WTC11 (cell line): ENCODE measurements at regions not wholly inside any gene's neighbourhood (a gene's known extent, or its start where the extent isn't known, plus 50 kb on each side); places are given as distances from the start of the nearest gene placed in this dataset.

ENCODE experiments used
- CTCF ChIP-seq: fragments of 200-600 bp; IDR thresholded peaks from 2 replicates; pipeline ENCODE4 v1.8.0; 2022; ENCODE audit warnings: antibody characterized with exemption
- E2F1 ChIP-seq: sonication (generic); formaldehyde crosslinking; IDR thresholded peaks from 2 replicates; pipeline ENCODE4 v1.8.0; 2022; ENCODE audit warnings: mild to moderate bottlenecking, missing genetic modification reagents
- KAT7 ChIP-seq: sonication (generic); formaldehyde crosslinking; IDR thresholded peaks from 2 replicates; pipeline ENCODE4 v1.8.1; 2023; ENCODE audit warnings: missing genetic modification reagents, mild to moderate bottlenecking, borderline replicate concordance
- ZNF121 ChIP-seq: sonication (generic); formaldehyde crosslinking; IDR thresholded peaks from 2 replicates; pipeline ENCODE4 v1.8.0; 2023; ENCODE audit warnings: missing genetic modification reagents

GRCh38 chr4:45841791-45842190 is 282.1 kb downstream of the GABRG1 start:
- no peak for TF ChIP-seq ZNF121 (CRISPR knock-in tag)
- no peak for TF ChIP-seq KAT7 (CRISPR knock-in tag)
- no peak for TF ChIP-seq CTCF
- TF ChIP-seq E2F1 (CRISPR knock-in tag) = no peak
